Thyroid gland (tissue), 4 donors: ENCODE measurements at regions not wholly inside any gene's neighbourhood (a gene's known extent, or its start where the extent isn't known, plus 50 kb on each side); places are given as distances from the start of the nearest gene placed in this dataset.

ENCODE experiments used
- DNase-seq, 2 donors: peaks; one replicate each; pipeline ENCODE4 v3.0.0-alpha.2; 2019
- H3K27ac ChIP-seq, 3 donors: fragments of 200-600 bp; sonication (generic); 1 replicate in 2 of 3; 2 replicates in 1 of 3; pipeline ENCODE4 v1.5.1; 2016 to 2019; ENCODE audit warnings: mild to moderate bottlenecking in 1 of 3, moderate library complexity in 1 of 3
- H3K27me3 ChIP-seq: fragments of 200-600 bp; sonication (generic); one replicate; pipeline ENCODE4 v1.5.1; 2019
- H3K36me3 ChIP-seq, 2 donors: fragments of 200-600 bp; sonication (generic); one replicate each; pipeline ENCODE4 v1.5.1; 2016 to 2019
- H3K4me1 ChIP-seq, 2 donors: fragments of 200-600 bp; sonication (generic); one replicate each; pipeline ENCODE4 v1.5.1; 2017 to 2019
- H3K4me3 ChIP-seq, 3 donors: fragments of 200-600 bp; sonication (generic); replicated peaks in 1 of 3; 1 replicate in 2 of 3; 2 replicates in 1 of 3; pipeline ENCODE4 v1.5.1; 2016; ENCODE audit warnings: mild to moderate bottlenecking in 1 of 3
- H3K9me3 ChIP-seq: fragments of 200-600 bp; sonication (generic); one replicate; pipeline ENCODE4 v1.5.1; 2017
- CTCF ChIP-seq, 6 experiments: fragments of 200-600 bp in 3 of 6; fragments of 450-650 bp in 3 of 6; sonication (generic) in 3 of 6; IDR thresholded peaks; one replicate each; pipeline ENCODE4 v1.5.1; 2016 to 2019; ENCODE audit warnings: antibody characterized with exemption in 6 of 6, mild to moderate bottlenecking in 2 of 6, inconsistent platforms in 1 of 6, moderate library complexity in 1 of 6
- POLR2A ChIP-seq, 2 donors: fragments of 450-650 bp; IDR thresholded peaks; one replicate each; pipeline ENCODE4 v1.6.1; 2017; ENCODE audit warnings: antibody characterized with exemption in 2 of 2, mild to moderate bottlenecking in 2 of 2, moderate library complexity in 1 of 2
- WGBS, 2 donors: methylation state at CpG; one replicate each; pipeline ENCODE4 v1.1.5; 2017; 5-methylcytosine and 5-hydroxymethylcytosine counted together
- intact Hi-C: fragments of 100-400 bp; cut with DNase I; formaldehyde crosslinking; loops from one replicate; pipeline ENCODE4 v1.15.1; 2023

- no peak overlapping the region for H3K4me3 ChIP-seq
- H3K4me1 ChIP-seq = no peaks in the 10 kb centered on the region
- intact Hi-C loops = no loop called here
- no peaks in the 10 kb centered on the region for H3K9me3 ChIP-seq
- TF ChIP-seq POLR2A (IDR thresholded peaks at IDR 0.05) (no peak), CTCF (IDR thresholded peaks at IDR 0.05) (no peak)
- H3K36me3 ChIP-seq = no peaks in the 10 kb centered on the region
- DNase-seq = no peak
- no peak overlapping the region for H3K27ac ChIP-seq
- H3K27me3 ChIP-seq = no peaks in the 10 kb centered on the region
- 59 to 65% methylated on average over 6 of the region's 6 CpGs for WGBS, 2 donors
These were observed 132.8 kb upstream of the NPHP3 start for GRCh38 chr3:132854856-132855535.

- Histone ChIP-seq H3K4me3 (no peak overlapping the region), H3K36me3 (no peaks in the 10 kb centered on the region), H3K27me3 (no peaks in the 10 kb centered on the region), H3K27ac (no peak overlapping the region), H3K9me3 (no peaks in the 10 kb centered on the region), H3K4me1 (no peaks in the 10 kb centered on the region)
- no peak for DNase-seq
- TF ChIP-seq CTCF (IDR thresholded peaks at IDR 0.05) (no peak), POLR2A (IDR thresholded peaks at IDR 0.05) (no peak)
- intact Hi-C loops = no loop called here
- WGBS, 2 donors = 80 to 89% methylated on average over 7 of the region's 7 CpGs
These were observed 125.8 kb upstream of the NPHP3 start for GRCh38 chr3:132847849-132848625.

GRCh38 chr3:132843851-132844553 lies 121.8 kb upstream of the NPHP3 start:
- DNase-seq = no peak
- H3K36me3 ChIP-seq = no peaks in the 10 kb centered on the region
- H3K4me1 ChIP-seq = no peaks in the 10 kb centered on the region
- intact Hi-C loops = no loop called here
- WGBS, 2 donors = 66 to 70% methylated on average over 4 of the region's 4 CpGs
- H3K4me3 ChIP-seq = no peak overlapping the region
- no peaks in the 10 kb centered on the region for H3K27me3 ChIP-seq
- H3K27ac ChIP-seq = no peak overlapping the region
- no peak for TF ChIP-seq CTCF (IDR thresholded peaks at IDR 0.05)
- TF ChIP-seq POLR2A (IDR thresholded peaks at IDR 0.05) = no peak
- H3K9me3 ChIP-seq = no peaks in the 10 kb centered on the region

- Histone ChIP-seq H3K36me3 (no peaks in the 10 kb centered on the region), H3K27ac (no peak overlapping the region), H3K4me3 (no peak overlapping the region), H3K4me1 (no peaks in the 10 kb centered on the region), H3K27me3 (no peaks in the 10 kb centered on the region), H3K9me3 (no peaks in the 10 kb centered on the region)
- 55 to 63% methylated on average over 3 of the region's 3 CpGs for WGBS, 2 donors
- intact Hi-C loops = no loop called here
- TF ChIP-seq POLR2A (IDR thresholded peaks at IDR 0.05) = no peak
- TF ChIP-seq CTCF (IDR thresholded peaks at IDR 0.05) = no peak
- DNase-seq = no peak
These were observed 121.1 kb upstream of the NPHP3 start for GRCh38 chr3:132843349-132843748.

GRCh38 chr3:132841621-132842020 lies 119.4 kb upstream of the NPHP3 start:
- H3K27ac ChIP-seq = no peak overlapping the region
- H3K27me3 ChIP-seq = no peaks in the 10 kb centered on the region
- TF ChIP-seq CTCF (IDR thresholded peaks at IDR 0.05) (no peak), POLR2A (IDR thresholded peaks at IDR 0.05) (no peak)
- 94 to 96% methylated on average over 2 of the region's 2 CpGs for WGBS, 2 donors
- H3K4me3 ChIP-seq = no peak overlapping the region
- DNase-seq = no peak
- no peaks in the 10 kb centered on the region for H3K4me1 ChIP-seq
- no peaks in the 10 kb centered on the region for H3K9me3 ChIP-seq
- H3K36me3 ChIP-seq = no peaks in the 10 kb centered on the region
- intact Hi-C loops = no loop called here
